DND-41 (cell line): ENCODE measurements at regions not wholly inside any gene's neighbourhood (a gene's known extent, or its start where the extent isn't known, plus 50 kb on each side); places are given as distances from the start of the nearest gene placed in this dataset.

Experiments used
- EZH2 ChIP-seq: IDR thresholded peaks from 3 replicates; pipeline ENCODE4 v1.6.1; 2012; ENCODE audit warnings: borderline replicate concordance, low read depth, mild to moderate bottlenecking, moderate library complexity, low read length, inconsistent platforms; ENCODE audit not compliant: severe bottlenecking
- TF ChIP-seq, protein P1 (sequence below): IDR thresholded peaks from 2 replicates; pipeline ENCODE4 v1.5.1; 2012; ENCODE audit warnings: borderline replicate concordance, low read length, moderate library complexity, mild to moderate bottlenecking; ENCODE audit not compliant: poor library complexity, severe bottlenecking; ENCODE audit errors: extremely low read depth

DNA sequence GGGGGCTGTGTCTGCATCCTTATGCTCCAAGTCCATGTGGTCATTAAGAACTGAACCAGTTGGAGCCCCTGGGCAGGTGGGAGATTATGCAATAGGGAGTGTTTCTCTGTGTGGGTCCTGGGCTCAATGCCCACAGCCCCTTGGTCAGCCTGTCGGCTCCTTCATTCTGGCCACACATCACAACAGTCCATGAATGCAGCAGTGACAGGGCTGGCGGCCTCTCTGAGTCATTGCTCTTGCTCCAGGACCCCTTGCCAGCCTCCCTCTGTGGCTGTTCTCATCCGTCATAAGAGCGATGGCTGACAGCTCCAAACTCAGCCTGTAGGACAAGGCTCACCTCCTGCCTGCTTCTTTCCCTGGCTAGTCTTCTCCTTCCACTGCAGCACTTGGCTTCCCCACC lies 609.5 kb upstream of the CDH4 start:
- TF ChIP-seq, protein P1, sequence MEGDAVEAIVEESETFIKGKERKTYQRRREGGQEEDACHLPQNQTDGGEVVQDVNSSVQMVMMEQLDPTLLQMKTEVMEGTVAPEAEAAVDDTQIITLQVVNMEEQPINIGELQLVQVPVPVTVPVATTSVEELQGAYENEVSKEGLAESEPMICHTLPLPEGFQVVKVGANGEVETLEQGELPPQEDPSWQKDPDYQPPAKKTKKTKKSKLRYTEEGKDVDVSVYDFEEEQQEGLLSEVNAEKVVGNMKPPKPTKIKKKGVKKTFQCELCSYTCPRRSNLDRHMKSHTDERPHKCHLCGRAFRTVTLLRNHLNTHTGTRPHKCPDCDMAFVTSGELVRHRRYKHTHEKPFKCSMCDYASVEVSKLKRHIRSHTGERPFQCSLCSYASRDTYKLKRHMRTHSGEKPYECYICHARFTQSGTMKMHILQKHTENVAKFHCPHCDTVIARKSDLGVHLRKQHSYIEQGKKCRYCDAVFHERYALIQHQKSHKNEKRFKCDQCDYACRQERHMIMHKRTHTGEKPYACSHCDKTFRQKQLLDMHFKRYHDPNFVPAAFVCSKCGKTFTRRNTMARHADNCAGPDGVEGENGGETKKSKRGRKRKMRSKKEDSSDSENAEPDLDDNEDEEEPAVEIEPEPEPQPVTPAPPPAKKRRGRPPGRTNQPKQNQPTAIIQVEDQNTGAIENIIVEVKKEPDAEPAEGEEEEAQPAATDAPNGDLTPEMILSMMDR: no peak
- TF ChIP-seq EZH2: no peak
